COLO668 (cell line): ENCODE measurements at regions not wholly inside any gene's neighbourhood (a gene's known extent, or its start where the extent isn't known, plus 50 kb on each side); places are given as distances from the start of the nearest gene placed in this dataset.

ENCODE experiments used
- DNase-seq: peaks from one replicate; lab custom pipeline; 2025; ENCODE audit not compliant: unreplicated experiment; lab: John Stamatoyannopoulos, UW

GRCh38 chr13:99652141-99652540 is 150.9 kb downstream of the TM9SF2 start:
- no peak for DNase-seq

GRCh38 chr13:99651016-99651415 is 149.7 kb downstream of the TM9SF2 start:
- no peak for DNase-seq

- no peak for DNase-seq
Measured at GRCh38 chr13:99650410-99650809, 149.1 kb downstream of the TM9SF2 start.

- DNase-seq, result no peak
Measured at GRCh38 chr13:99648927-99649326, 147.7 kb downstream of the TM9SF2 start.

GRCh38 chr13:99648066-99648665 is 146.9 kb downstream of the TM9SF2 start:
- DNase-seq, result no peak

GRCh38 chr13:99647596-99647985 is 146.3 kb downstream of the TM9SF2 start:
- no peak for DNase-seq

- no peak for DNase-seq
Measured at GRCh38 chr13:99646866-99647595, 145.8 kb downstream of the TM9SF2 start.

GRCh38 chr13:99642841-99643240 is 141.6 kb downstream of the TM9SF2 start:
- DNase-seq, result no peak

GRCh38 chr13:99642006-99642405 is 140.7 kb downstream of the TM9SF2 start:
- DNase-seq, result no peak

GRCh38 chr13:99640260-99640659 is 139.0 kb downstream of the TM9SF2 start:
- no peak for DNase-seq

- DNase-seq, result no peak
Measured at GRCh38 chr13:99639126-99639525, 137.9 kb downstream of the TM9SF2 start.

- no peak for DNase-seq
Measured at GRCh38 chr13:99636728-99637353, 135.6 kb downstream of the TM9SF2 start.

GRCh38 chr13:99636306-99636705 is 135.0 kb downstream of the TM9SF2 start:
- DNase-seq, result no peak

GRCh38 chr13:99634672-99635071 is 133.4 kb downstream of the TM9SF2 start:
- no peak for DNase-seq

GRCh38 chr13:99630269-99630898 is 129.1 kb downstream of the TM9SF2 start:
- DNase-seq, result no peak

- no peak for DNase-seq
Measured at GRCh38 chr13:99629641-99630040, 128.4 kb downstream of the TM9SF2 start.

GRCh38 chr13:99628442-99628841 is 127.2 kb downstream of the TM9SF2 start:
- no peak for DNase-seq

GRCh38 chr13:99626461-99627082 is 125.3 kb downstream of the TM9SF2 start:
- no peak for DNase-seq

GRCh38 chr13:99624936-99625540 is 123.8 kb downstream of the TM9SF2 start:
- no peak for DNase-seq

GRCh38 chr13:99620806-99621205 is 119.5 kb downstream of the TM9SF2 start:
- DNase-seq, result no peak

GRCh38 chr13:99619207-99619606 is 117.9 kb downstream of the TM9SF2 start:
- DNase-seq, result no peak
